ENCODE measurements at regions not wholly inside any gene's neighbourhood (a gene's known extent, or its start where the extent isn't known, plus 50 kb on each side); places are given as distances from the start of the nearest gene placed in this dataset.

DNA sequence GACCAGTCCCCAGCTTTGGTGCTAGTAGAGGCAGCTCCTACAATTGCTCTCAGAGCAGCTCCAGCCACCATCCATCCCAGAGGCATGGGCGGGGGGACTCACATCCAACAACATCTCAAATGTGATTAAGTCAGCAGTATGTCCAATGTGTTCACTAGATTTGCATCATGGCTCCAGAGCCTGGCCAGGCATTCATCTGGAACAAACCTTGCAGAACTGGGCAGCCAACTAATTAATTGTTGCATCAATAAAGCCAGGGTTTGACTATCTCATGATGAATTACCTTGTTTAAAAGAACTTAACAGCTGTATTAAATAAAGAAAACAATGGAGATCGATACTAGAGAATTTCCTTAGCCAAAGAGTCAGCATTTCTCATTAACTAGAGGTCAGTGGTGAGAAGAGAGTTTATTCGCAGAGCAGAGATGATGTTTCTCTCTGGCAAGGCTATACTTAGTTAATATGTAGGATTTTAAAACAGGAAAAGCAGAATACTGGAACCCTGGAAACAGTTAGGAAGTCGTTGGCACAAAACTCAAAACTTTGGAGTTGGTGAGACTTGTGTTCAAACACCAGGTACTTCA is 494.4 kb downstream of the GRIN2A start:
- CTCF ChIA-PET, result no interaction called here
- Histone ChIP-seq H3K4me1 (ENCODE audit: control insufficient read depth in 2 of 2, insufficient read depth in 2 of 2, low read length in 2 of 2) (no peaks in the 10 kb centered on the region), H3K9me3 (ENCODE audit: control insufficient read depth in 2 of 3, low read length in 3 of 3) (peaks cover 0 to 6% (median 0%) of the 10 kb centered on the region in 3 experiments), H3K4me3 (ENCODE audit: low read length) (no peak overlapping the region), H3K27ac (ENCODE audit: low read depth, low read length) (no peak overlapping the region), H3K27me3 (ENCODE audit: control insufficient read depth in 2 of 2, insufficient read depth in 2 of 2, low read length in 2 of 2) (no peaks in the 10 kb centered on the region), H3K36me3 (ENCODE audit: control insufficient read depth in 2 of 3, insufficient read depth in 3 of 3, low read length in 3 of 3) (no peaks in the 10 kb centered on the region)
- intact Hi-C loops (cut with micrococcal nuclease), result no loop called here
- Mint-ChIP-seq H3K36me3 (peaks cover 0 to 2% (median 0%) of the 10 kb centered on the region in 5 donors), H3K27ac (no peak overlapping the region), H3K27me3 (no peaks in the 10 kb centered on the region), H3K4me3 (no peak overlapping the region), H3K9me3 (peaks cover 4 to 20% (median 12%) of the 10 kb centered on the region in 11 donors), H3K4me1 (no peaks in the 10 kb centered on the region)
- ATAC-seq, result no peak
- no peak for DNase-seq
- POLR2A ChIA-PET, result no interaction called here

DNA sequence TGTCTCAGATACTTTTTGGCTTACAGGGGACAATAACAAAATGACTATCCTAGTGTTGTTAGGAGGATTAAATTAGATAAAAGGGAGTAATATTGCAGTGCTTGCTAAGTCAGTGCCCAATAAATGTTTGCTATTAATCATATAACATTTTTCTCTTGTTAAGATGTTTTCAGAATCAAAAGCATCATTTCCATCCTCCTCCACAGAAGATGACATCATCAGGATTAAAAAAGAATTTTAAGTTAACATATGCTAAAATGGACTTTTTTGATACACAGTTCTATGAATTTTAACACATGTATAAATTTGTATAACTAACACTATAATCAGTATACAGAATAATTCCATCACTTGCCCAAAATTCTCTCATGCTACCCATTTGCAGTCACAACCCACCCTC is 492.6 kb downstream of the GRIN2A start:
- ChIA-PET POLR2A (no interaction called here), CTCF (no interaction called here)
- peaks cover 0 to 12% (median 6%) of the 10 kb centered on the region in 11 donors for H3K9me3 Mint-ChIP-seq
- DNase-seq (no peak), ATAC-seq (no peak)
- Histone ChIP-seq H3K4me3 (ENCODE audit: low read length) (no peak overlapping the region), H3K36me3 (ENCODE audit: control insufficient read depth in 2 of 3, insufficient read depth in 3 of 3, low read length in 3 of 3) (no peaks in the 10 kb centered on the region), H3K27me3 (ENCODE audit: control insufficient read depth in 2 of 2, insufficient read depth in 2 of 2, low read length in 2 of 2) (no peaks in the 10 kb centered on the region), H3K4me1 (ENCODE audit: control insufficient read depth in 2 of 2, insufficient read depth in 2 of 2, low read length in 2 of 2) (no peaks in the 10 kb centered on the region), H3K9me3 (ENCODE audit: control insufficient read depth in 2 of 3, low read length in 3 of 3) (no peaks in the 10 kb centered on the region), H3K27ac (ENCODE audit: low read depth, low read length) (no peak overlapping the region)
- no peaks in the 10 kb centered on the region for H3K4me1 Mint-ChIP-seq
- peaks cover 0 to 6% (median 0%) of the 10 kb centered on the region in 5 donors for H3K27me3 Mint-ChIP-seq
- no peaks in the 10 kb centered on the region for H3K36me3 Mint-ChIP-seq
- intact Hi-C loops (cut with micrococcal nuclease), result no loop called here
- H3K4me3 Mint-ChIP-seq, result no peak overlapping the region
- no peak overlapping the region for H3K27ac Mint-ChIP-seq

DNA sequence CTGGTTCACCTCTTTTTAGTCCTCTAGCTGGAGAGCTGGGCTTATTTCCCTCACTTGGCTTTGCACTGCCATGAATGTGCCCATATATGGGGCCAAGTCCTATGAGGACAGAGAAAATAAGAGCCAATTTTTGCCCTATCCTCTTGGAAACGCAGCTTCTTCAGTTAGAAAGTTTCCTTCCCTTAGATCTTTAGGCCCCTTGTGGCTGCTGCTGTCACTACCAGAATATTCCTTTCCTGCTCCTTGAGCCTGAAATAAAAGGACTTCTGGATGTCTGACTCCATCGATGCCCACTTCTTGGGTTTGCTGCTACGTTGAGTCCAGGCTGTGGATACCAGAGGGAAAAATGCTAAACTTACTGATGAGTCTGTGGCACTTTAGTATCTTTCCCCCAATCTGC is 487.1 kb downstream of the GRIN2A start:
- Mint-ChIP-seq H3K4me1 (no peaks in the 10 kb centered on the region), H3K36me3 (no peaks in the 10 kb centered on the region), H3K4me3 (no peak overlapping the region), H3K27me3 (peaks cover 0 to 9% (median 0%) of the 10 kb centered on the region in 5 donors), H3K27ac (no peak overlapping the region), H3K9me3 (peaks cover 0 to 17% (median 2%) of the 10 kb centered on the region in 11 donors)
- Histone ChIP-seq H3K27ac (ENCODE audit: low read depth, low read length) (no peak overlapping the region), H3K36me3 (ENCODE audit: control insufficient read depth in 2 of 3, insufficient read depth in 3 of 3, low read length in 3 of 3) (no peaks in the 10 kb centered on the region), H3K4me1 (ENCODE audit: control insufficient read depth in 2 of 2, insufficient read depth in 2 of 2, low read length in 2 of 2) (no peaks in the 10 kb centered on the region), H3K9me3 (ENCODE audit: control insufficient read depth in 2 of 3, low read length in 3 of 3) (no peaks in the 10 kb centered on the region), H3K27me3 (ENCODE audit: control insufficient read depth in 2 of 2, insufficient read depth in 2 of 2, low read length in 2 of 2) (no peaks in the 10 kb centered on the region), H3K4me3 (ENCODE audit: low read length) (no peak overlapping the region)
- ATAC-seq (no peak), DNase-seq (no peak)
- intact Hi-C loops (cut with micrococcal nuclease), result no loop called here
- CTCF ChIA-PET, result no interaction called here
- POLR2A ChIA-PET, result no interaction called here
